ENCODE measurements at regions not wholly inside any gene's neighbourhood (a gene's known extent, or its start where the extent isn't known, plus 50 kb on each side); places are given as distances from the start of the nearest gene placed in this dataset.

DNA sequence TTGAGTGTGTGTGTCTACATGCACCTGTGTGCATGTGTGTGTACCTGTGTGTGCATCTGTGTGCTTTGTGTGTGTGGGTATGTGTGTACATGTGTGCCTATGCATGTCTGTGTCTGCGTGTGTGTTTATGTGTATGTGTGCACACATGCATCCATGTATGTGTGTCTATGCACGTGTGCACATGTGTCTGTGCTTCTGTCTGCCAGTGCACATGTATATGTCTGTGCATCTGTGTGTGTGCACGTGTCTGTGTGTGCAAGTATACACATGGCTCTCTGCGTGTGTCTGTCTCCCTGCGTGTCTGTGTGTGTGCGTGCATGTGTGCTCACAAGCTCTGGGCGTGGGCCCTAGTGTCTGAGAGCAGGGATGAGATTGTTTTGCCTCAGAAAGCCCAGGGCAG lies 85.3 kb upstream of the SEC14L1 start:
- Histone ChIP-seq H4K20me1 (ENCODE audit: control insufficient read depth, extremely low read depth, insufficient read depth, low read length) (no peaks in the 10 kb centered on the region), H3K4me2 (ENCODE audit: extremely low read depth, insufficient read depth, low read length) (no peak overlapping the region), H3K4me3 (replicated peaks in 1 of 4; ENCODE audit: control extremely low read depth in 1 of 4, insufficient read depth in 1 of 4, low read depth in 3 of 4, low read length in 4 of 4) (no peak overlapping the region), H3K9ac (ENCODE audit: insufficient read depth, low read length) (no peak overlapping the region), H3K9me3 (ENCODE audit: control insufficient read depth, insufficient read depth, low read depth, low read length) (no peaks in the 10 kb centered on the region), H3K4me1 (ENCODE audit: control insufficient read depth, extremely low read depth, insufficient read depth, low read length) (no peaks in the 10 kb centered on the region), H3K79me2 (ENCODE audit: control insufficient read depth, insufficient read depth, low read length) (no peaks in the 10 kb centered on the region), H2AFZ (ENCODE audit: low read length) (no peak overlapping the region), H3K27ac (ENCODE audit: insufficient read depth, low read length) (no peak overlapping the region), H3K27me3 (ENCODE audit: control insufficient read depth, insufficient read depth, low read length) (peaks cover 21% of the 10 kb centered on the region), H3K36me3 (ENCODE audit: control insufficient read depth, insufficient read depth, low read length) (no peaks in the 10 kb centered on the region)
- no peak for TF ChIP-seq EZH2 (IDR thresholded peaks at IDR 0.05; ENCODE audit: low read length, missing control alignments)
- TF ChIP-seq, protein P1, sequence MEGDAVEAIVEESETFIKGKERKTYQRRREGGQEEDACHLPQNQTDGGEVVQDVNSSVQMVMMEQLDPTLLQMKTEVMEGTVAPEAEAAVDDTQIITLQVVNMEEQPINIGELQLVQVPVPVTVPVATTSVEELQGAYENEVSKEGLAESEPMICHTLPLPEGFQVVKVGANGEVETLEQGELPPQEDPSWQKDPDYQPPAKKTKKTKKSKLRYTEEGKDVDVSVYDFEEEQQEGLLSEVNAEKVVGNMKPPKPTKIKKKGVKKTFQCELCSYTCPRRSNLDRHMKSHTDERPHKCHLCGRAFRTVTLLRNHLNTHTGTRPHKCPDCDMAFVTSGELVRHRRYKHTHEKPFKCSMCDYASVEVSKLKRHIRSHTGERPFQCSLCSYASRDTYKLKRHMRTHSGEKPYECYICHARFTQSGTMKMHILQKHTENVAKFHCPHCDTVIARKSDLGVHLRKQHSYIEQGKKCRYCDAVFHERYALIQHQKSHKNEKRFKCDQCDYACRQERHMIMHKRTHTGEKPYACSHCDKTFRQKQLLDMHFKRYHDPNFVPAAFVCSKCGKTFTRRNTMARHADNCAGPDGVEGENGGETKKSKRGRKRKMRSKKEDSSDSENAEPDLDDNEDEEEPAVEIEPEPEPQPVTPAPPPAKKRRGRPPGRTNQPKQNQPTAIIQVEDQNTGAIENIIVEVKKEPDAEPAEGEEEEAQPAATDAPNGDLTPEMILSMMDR (conservative IDR thresholded peaks at IDR 0.05 in 1 of 2, IDR thresholded peaks at IDR 0.05 in 1 of 2; ENCODE audit: low read depth in 1 of 2, low read length in 2 of 2) = no peak
- no peak for DNase-seq (ENCODE audit: low read depth in 2 of 2)

- no peak overlapping the region for H3K9ac ChIP-seq (ENCODE audit: insufficient read depth, low read length)
- H3K27ac ChIP-seq (ENCODE audit: insufficient read depth, low read length) = no peak overlapping the region
- TF ChIP-seq, protein P1 (conservative IDR thresholded peaks at IDR 0.05 in 1 of 2, IDR thresholded peaks at IDR 0.05 in 1 of 2; ENCODE audit: low read depth in 1 of 2, low read length in 2 of 2) = no peak
- TF ChIP-seq EZH2 (IDR thresholded peaks at IDR 0.05; ENCODE audit: low read length, missing control alignments) = no peak
- no peaks in the 10 kb centered on the region for H3K4me1 ChIP-seq (ENCODE audit: control insufficient read depth, extremely low read depth, insufficient read depth, low read length)
- H2AFZ ChIP-seq (ENCODE audit: low read length) = no peak overlapping the region
- peaks cover 16% of the 10 kb centered on the region for H3K27me3 ChIP-seq (ENCODE audit: control insufficient read depth, insufficient read depth, low read length)
- no peaks in the 10 kb centered on the region for H4K20me1 ChIP-seq (ENCODE audit: control insufficient read depth, extremely low read depth, insufficient read depth, low read length)
- H3K4me2 ChIP-seq (ENCODE audit: extremely low read depth, insufficient read depth, low read length) = no peak overlapping the region
- H3K9me3 ChIP-seq (ENCODE audit: control insufficient read depth, insufficient read depth, low read depth, low read length) = no peaks in the 10 kb centered on the region
- H3K79me2 ChIP-seq (ENCODE audit: control insufficient read depth, insufficient read depth, low read length) = no peaks in the 10 kb centered on the region
- no peak overlapping the region for H3K4me3 ChIP-seq (replicated peaks in 1 of 4; ENCODE audit: control extremely low read depth in 1 of 4, insufficient read depth in 1 of 4, low read depth in 3 of 4, low read length in 4 of 4)
- DNase-seq (ENCODE audit: low read depth in 2 of 2) = no peak
- H3K36me3 ChIP-seq (ENCODE audit: control insufficient read depth, insufficient read depth, low read length) = no peaks in the 10 kb centered on the region
Observed at GRCh38 chr17:77058016-77058415, 82.8 kb upstream of the SEC14L1 start.

DNA sequence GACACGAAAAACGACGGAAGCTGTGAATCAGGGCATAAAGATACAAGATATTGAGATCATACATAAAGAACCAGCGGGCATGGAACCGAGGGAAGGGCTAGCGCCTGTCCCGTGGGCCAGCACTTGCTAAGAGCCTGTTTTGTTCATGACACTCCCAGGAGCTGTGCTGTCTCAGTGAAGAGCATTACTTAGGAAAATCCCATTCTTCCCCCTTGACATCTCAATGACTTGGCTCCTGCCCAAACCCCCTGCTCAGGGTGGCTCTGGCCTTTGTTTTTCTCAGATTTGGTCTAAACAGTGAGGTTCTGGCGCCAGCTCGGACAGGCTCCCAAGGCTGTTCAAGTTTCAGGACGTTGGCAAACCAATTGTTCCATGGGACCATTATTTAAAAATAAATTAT lies 79.1 kb upstream of the SEC14L1 start:
- no peaks in the 10 kb centered on the region for H4K20me1 ChIP-seq (ENCODE audit: control insufficient read depth, extremely low read depth, insufficient read depth, low read length)
- no peak for DNase-seq (ENCODE audit: low read depth in 2 of 2)
- H3K4me3 ChIP-seq (replicated peaks in 1 of 4; ENCODE audit: control extremely low read depth in 1 of 4, insufficient read depth in 1 of 4, low read depth in 3 of 4, low read length in 4 of 4) = no peak overlapping the region
- no peaks in the 10 kb centered on the region for H3K36me3 ChIP-seq (ENCODE audit: control insufficient read depth, insufficient read depth, low read length)
- no peak overlapping the region for H3K4me2 ChIP-seq (ENCODE audit: extremely low read depth, insufficient read depth, low read length)
- H3K27ac ChIP-seq (ENCODE audit: insufficient read depth, low read length) = no peak overlapping the region
- no peak overlapping the region for H2AFZ ChIP-seq (ENCODE audit: low read length)
- no peaks in the 10 kb centered on the region for H3K79me2 ChIP-seq (ENCODE audit: control insufficient read depth, insufficient read depth, low read length)
- H3K9me3 ChIP-seq (ENCODE audit: control insufficient read depth, insufficient read depth, low read depth, low read length) = no peaks in the 10 kb centered on the region
- H3K27me3 ChIP-seq (ENCODE audit: control insufficient read depth, insufficient read depth, low read length) = peaks cover 6% of the 10 kb centered on the region
- no peak overlapping the region for H3K9ac ChIP-seq (ENCODE audit: insufficient read depth, low read length)
- H3K4me1 ChIP-seq (ENCODE audit: control insufficient read depth, extremely low read depth, insufficient read depth, low read length) = no peaks in the 10 kb centered on the region
- TF ChIP-seq EZH2 (IDR thresholded peaks at IDR 0.05; ENCODE audit: low read length, missing control alignments) = no peak
- TF ChIP-seq, protein P1 (conservative IDR thresholded peaks at IDR 0.05 in 1 of 2, IDR thresholded peaks at IDR 0.05 in 1 of 2; ENCODE audit: low read depth in 1 of 2, low read length in 2 of 2) = no peak

Measured in fibroblast of lung (primary cell).